8988T (cell line): ENCODE measurements at regions not wholly inside any gene's neighbourhood (a gene's known extent, or its start where the extent isn't known, plus 50 kb on each side); places are given as distances from the start of the nearest gene placed in this dataset.

Experiments
- DNase-seq: peaks from one replicate; pipeline ENCODE4 v3.0.0; 2011

- no peak for DNase-seq
Observed at GRCh38 chr10:21196822-21197395, 299.8 kb upstream of the NEBL start.

DNA sequence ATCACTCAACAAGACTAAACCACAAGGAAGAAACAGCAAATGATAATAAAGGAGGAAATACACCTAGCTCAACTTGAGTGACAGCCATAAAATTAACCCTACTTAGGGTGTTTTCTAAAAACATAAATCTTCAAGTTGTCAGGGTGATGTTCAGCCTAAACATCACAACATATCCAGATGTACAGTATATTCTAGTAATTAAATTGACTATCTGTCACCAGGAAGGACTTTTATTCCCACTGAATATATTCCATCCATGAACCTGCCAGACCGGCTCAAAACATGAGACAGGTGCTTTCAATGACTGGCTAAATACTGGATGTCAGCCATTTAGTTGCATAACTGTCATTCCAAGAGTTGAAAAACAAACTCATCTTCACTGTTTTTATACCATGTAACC is 298.1 kb upstream of the NEBL start:
- no peak for DNase-seq

DNA sequence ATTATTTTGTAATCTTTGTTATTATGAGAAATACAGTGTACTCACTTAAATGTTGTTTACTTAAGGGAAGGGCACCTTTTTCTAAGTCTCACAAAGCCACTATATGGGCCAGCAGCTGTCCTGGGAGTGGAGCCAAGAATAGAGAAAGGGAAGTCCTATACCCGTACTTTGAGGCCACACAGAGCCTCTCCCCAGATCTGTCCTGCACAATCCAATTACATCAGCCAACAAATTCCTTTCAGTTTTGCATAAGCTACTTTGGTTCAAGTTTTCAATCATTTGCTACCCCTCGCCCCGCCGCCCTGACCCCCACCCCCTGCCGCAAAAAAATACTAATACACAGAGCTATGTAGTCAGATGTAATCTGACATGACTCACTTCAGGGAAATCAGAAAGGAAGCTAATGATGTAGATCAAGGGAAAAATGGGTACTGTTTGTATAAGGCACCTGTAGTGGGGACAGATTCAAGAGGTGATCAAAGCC is 297.4 kb upstream of the NEBL start:
- DNase-seq, result no peak

- no peak for DNase-seq
Observed at GRCh38 chr10:21193196-21193595, 296.1 kb upstream of the NEBL start.

DNA sequence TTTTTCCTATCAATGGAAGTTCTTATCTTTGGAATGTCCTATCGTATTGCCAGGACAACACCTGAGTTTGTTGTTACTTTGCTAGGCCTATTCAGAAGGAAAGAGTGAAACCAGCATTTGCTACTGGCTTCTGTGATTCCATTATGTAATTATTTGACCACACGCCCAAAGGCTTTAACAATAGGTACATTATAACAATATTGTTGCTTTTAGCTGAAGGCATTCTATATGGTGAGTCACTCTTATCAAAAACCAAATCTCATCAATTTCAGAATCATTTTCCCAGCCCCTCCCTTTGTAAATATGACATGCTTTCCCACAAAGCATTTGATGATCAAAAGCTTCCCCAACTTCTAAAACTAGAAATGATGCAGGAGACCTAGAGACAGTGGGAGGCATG is 294.4 kb upstream of the NEBL start:
- DNase-seq, result no peak

DNA sequence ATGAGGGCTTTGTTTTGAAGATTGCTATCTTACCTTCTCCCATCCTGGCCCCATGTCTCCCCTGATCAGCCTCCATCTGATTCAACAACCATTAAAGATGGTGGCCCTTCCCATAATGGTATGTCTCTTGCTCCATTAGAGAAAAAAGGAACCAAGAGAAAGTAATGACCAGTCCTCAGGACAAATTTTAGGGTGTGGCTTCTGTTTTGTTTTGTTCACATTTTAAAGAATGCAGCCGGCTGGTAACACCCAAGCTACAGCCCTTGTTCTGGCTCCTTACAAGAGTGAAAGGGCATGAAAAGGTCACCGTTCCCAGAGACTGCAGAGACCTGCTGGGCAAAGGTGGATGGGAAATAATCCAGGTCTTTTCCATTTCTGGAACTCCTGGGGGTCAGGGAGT is 287.9 kb upstream of the NEBL start:
- DNase-seq, result no peak

GRCh38 chr10:21184216-21184615 is 287.1 kb upstream of the NEBL start:
- DNase-seq, result no peak

DNA sequence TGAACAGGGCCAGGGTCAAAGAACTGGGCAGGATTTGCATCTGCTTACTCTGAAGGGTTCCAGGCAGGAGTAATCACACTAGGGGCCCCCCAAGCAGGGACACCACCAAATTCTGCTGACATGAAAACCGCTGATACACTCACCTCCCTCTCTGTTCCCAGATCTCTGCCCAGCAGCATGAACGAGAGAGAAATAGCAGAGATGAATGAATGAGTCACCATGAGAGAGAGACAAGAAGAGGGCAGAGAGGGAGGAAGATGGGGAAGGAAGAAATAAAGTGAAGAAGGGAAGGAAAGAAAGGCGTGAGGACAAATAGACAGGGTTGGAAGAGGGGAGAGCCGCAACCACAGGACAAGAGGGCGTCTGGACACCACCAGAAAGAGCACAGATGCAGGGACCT is 285.9 kb upstream of the NEBL start:
- no peak for DNase-seq

- DNase-seq, result no peak
Observed at GRCh38 chr10:21181451-21181850, 284.3 kb upstream of the NEBL start.

DNA sequence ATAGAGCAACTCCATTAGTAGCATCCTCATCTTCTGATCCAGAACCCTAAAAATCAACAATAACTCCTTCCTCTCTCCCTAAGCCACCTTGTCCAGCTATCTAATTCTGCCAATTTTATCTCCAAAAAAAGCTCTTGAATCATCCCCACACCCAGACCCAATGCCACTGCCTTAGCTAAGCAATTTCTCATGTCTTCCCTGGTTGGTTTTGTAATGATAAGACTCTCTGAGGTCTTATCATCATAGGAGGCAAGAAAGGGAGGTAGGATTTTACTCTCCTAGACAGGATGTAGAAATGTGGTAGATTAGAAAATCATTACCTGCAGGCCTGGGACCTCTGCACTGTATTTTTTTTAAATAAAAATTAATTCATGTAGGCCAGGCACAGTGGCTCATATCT is 283.5 kb upstream of the NEBL start:
- DNase-seq, result no peak

DNA sequence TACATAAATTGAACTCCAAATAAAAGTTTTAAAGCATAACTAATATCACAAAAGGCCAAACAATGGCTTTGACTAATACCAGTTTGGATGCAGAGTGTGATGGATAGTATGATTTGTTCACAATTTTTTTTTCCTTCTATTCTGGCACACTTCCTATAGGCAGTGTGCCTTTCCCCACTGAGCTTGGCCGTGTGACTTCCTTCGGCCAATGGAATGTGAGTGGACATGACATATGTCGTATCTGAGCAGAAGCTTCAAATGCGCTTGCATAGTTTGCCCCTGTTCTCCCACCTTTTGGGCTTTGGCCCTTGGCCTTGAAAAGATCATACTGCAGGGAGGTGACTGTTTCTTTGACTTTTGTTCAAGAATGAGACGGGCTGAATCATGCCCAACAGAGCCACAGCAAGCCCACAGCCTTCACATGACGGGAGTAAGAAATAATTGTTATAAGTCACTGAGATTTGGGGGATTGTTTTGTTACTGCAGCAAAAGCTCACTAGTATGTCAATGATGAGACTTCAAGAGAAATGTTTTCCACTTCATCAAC is 279.9 kb upstream of the NEBL start:
- no peak for DNase-seq

DNA sequence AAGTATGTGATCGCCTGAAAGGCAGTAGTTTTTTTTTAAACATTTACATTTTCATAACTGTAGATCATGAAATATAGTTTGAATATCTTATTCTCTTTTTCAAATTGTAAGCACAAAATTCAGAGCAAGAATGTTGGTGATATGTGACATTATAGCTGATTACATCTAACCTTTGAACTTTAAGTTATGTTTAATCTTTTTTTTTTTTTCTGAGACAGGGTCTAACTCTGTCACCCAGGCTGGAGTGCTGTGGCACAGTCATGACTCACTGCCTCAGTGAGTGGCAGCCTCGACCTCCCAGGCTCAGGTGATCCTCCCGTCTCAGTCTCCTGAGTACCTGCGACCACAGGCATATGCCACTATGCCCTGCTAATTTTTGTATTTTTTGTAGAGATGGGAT is 278.7 kb upstream of the NEBL start:
- DNase-seq, result no peak

- no peak for DNase-seq
Observed at GRCh38 chr10:21174715-21175495, 277.8 kb upstream of the NEBL start.

GRCh38 chr10:21173802-21174714 is 276.9 kb upstream of the NEBL start:
- peak; percentile 55 for DNase-seq

GRCh38 chr10:21172930-21173801 is 276.1 kb upstream of the NEBL start:
- DNase-seq, result peak; percentile 58

GRCh38 chr10:21172542-21172929 is 275.4 kb upstream of the NEBL start:
- DNase-seq, result no peak

- no peak for DNase-seq
Observed at GRCh38 chr10:21171936-21172541, 274.9 kb upstream of the NEBL start.

DNA sequence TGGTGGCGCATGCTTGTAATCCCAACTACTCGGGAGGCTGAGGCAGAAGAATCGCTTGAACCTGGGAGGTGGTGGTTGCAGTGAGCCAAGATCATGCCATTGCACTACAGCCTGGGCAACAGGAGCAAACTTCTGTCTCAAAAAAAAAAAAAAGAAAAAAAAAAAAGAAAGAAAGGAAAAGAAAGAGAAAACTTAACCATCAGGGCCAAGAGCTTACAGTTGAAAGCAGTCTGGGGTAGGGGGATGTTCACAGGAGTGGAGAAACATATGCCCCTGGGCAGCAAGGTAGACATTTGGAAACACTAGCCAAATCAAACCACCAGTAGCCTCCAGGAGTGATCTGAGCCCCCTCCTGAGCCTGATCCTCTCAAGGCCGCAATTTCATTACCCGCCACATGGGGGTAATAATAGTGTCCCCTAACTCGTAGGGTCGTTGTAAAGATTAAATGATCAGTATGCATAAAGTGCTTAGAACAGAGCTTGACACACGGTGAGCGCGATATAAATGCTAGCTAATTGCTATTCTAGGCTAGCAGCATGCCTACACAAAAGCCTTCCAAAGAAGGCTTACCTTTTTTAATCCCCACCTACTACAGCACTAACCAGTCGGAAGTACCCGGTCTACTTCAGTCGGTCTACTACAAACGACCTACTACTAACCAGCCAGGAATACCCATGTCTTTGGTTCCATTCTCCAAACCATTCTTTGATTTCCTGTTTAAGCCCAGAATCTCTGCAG is 274.3 kb upstream of the NEBL start:
- peak; percentile 29 for DNase-seq

DNA sequence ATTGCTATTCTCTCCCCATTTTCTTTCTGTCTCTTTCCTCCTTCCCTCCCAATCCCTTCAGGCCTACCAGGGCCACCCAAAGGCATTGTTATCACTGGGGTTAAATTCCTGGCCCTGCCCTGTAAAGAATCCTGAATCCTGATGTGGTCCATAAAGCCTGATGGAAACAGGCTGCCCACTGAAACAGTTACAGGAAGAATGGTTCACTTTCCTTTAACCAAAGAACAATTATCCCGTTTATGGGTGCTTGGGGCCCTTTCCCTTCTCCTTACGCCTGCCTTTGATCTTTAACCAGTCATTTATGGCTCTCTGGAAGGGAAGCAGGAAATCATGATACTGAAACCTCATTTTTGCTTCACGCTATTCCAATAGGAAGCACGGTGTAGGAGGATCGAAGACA is 273.1 kb upstream of the NEBL start:
- no peak for DNase-seq

DNA sequence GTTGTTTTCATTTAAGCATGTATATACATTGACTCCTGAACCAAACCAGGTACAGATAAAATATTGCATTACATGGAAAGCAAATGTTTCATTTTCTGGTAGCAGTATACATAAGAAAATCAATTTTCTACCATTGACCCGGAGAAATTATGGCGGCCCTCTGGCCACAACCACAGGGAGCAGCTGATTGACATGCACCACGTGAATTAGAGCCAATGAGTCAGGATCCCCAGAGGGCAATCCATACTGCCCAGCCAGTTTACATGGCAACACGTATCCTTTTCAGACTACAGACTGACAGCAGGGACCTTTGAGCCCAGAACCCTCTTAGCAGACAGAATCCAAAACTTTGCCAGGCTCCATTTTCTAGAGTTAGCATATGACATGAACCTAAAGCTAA is 272.2 kb upstream of the NEBL start:
- DNase-seq, result no peak
